Urinary bladder (tissue), 3 donors: ENCODE measurements at regions not wholly inside any gene's neighbourhood (a gene's known extent, or its start where the extent isn't known, plus 50 kb on each side); places are given as distances from the start of the nearest gene placed in this dataset.

Source experiments
- DNase-seq: peaks from one replicate; pipeline ENCODE4 v3.0.0-alpha.2; 2015; ENCODE audit errors: extremely low spot score
- H3K27ac ChIP-seq: one replicate; pipeline ENCODE4 v1.5.1; 2013; ENCODE audit warnings: low read depth, mild to moderate bottlenecking, moderate library complexity
- H3K36me3 ChIP-seq: one replicate; pipeline ENCODE4 v1.6.1; 2013; ENCODE audit warnings: mild to moderate bottlenecking, moderate library complexity; ENCODE audit not compliant: insufficient read depth
- H3K4me1 ChIP-seq: one replicate; pipeline ENCODE4 v1.6.1; 2013; ENCODE audit warnings: mild to moderate bottlenecking, moderate library complexity; ENCODE audit not compliant: insufficient read depth
- H3K4me3 ChIP-seq: one replicate; pipeline ENCODE4 v1.5.1; 2013; ENCODE audit warnings: low read depth, low read length
- WGBS: extraction: QIAGEN DNeasy Blood & Tissue Kit; methylation state at CpG from one replicate; pipeline ENCODE4 v1.1.7; 2013; 5-methylcytosine and 5-hydroxymethylcytosine counted together
- donor health status: healthy with polysubstance abuse.
- donor health status: healthy.

DNA sequence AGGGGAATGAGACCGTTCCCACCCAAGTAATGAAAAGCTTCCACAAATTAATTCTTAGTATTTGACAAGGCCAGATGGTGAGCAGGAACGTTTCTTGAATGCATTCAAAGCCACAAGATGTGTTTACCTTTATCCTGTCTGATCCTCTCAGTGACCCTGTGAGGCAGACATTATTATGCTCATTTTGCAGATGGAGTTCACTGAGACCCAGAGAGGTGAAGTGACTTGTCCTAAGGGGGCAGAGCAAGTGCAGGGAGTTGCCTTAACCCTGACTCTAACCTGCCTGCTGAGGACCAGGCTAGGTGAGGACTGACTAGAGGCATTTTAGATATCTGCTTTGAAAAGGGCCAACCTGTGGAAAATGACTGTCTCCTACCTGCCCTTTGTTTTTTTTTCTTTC lies 156.7 kb downstream of the HAPSTR1 start:
- Histone ChIP-seq H3K36me3 (no peaks in the 10 kb centered on the region), H3K4me1 (no peaks in the 10 kb centered on the region), H3K27ac (no peak overlapping the region), H3K4me3 (no peak overlapping the region)
- WGBS, result 32% methylated on average over 2 of the region's 2 CpGs
- DNase-seq, result no peak

DNA sequence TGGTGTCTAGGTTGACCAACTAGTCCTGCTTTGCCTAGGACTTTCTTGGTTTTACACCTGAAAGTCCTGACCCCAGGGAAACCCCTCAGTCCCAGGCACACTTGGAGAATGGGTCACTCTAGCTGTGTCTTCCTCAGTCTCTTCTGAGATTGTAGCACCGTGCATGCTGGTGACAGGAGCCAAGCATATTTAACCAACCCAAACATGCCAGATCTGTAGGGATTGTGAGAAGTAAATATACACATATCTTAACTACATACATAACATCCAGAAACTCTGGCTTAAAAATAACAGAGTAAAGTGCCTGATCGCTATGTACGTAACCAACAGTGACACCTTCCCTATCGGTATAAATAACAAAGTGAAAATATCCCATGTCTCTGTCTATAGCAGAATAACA lies 158.1 kb downstream of the HAPSTR1 start:
- no peak for DNase-seq
- H3K36me3 ChIP-seq, result no peaks in the 10 kb centered on the region
- WGBS, result 68% methylated on average over 4 of the region's 4 CpGs
- no peaks in the 10 kb centered on the region for H3K4me1 ChIP-seq
- H3K27ac ChIP-seq, result no peak overlapping the region
- no peak overlapping the region for H3K4me3 ChIP-seq

GRCh38 chr16:9251026-9251425 lies 159.6 kb downstream of the HAPSTR1 start:
- Histone ChIP-seq H3K27ac (no peak overlapping the region), H3K36me3 (no peaks in the 10 kb centered on the region), H3K4me1 (no peaks in the 10 kb centered on the region), H3K4me3 (no peak overlapping the region)
- WGBS, result 80% methylated on average over 6 of the region's 6 CpGs
- no peak for DNase-seq

GRCh38 chr16:9254863-9255262 lies 163.4 kb downstream of the HAPSTR1 start:
- no peaks in the 10 kb centered on the region for H3K4me1 ChIP-seq
- DNase-seq, result no peak
- 94% methylated on average over 1 of the region's 1 CpG for WGBS

DNA sequence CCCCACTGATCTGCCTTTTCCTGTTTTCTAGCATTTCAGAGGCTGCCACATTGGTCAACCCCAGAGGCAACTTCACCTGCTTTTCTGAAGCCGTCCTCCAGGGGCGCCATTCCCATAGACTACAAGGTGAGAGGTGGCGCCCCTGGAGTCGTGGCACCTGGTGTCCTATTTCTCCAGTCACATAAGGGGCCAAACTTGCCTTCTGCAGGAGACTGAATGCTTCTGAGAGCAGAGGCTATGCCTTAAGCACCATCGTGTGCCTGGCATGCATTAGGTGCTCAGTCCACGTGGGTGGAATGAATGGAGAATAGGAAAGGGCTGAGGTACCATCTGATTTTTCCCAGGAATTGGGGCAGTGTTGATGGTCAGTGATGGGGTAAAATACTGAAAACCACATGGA lies 164.8 kb downstream of the HAPSTR1 start:
- no peak overlapping the region for H3K27ac ChIP-seq
- no peak overlapping the region for H3K4me3 ChIP-seq
- DNase-seq, result no peak
- WGBS, result 21% methylated on average over 6 of the region's 6 CpGs
- H3K36me3 ChIP-seq, result no peaks in the 10 kb centered on the region
- no peaks in the 10 kb centered on the region for H3K4me1 ChIP-seq

More at GRCh38 chr16:9254863-9255262, 163.4 kb downstream of the HAPSTR1 start:
- Histone ChIP-seq H3K27ac (no peak overlapping the region), H3K36me3 (no peaks in the 10 kb centered on the region), H3K4me3 (no peak overlapping the region)

DNA sequence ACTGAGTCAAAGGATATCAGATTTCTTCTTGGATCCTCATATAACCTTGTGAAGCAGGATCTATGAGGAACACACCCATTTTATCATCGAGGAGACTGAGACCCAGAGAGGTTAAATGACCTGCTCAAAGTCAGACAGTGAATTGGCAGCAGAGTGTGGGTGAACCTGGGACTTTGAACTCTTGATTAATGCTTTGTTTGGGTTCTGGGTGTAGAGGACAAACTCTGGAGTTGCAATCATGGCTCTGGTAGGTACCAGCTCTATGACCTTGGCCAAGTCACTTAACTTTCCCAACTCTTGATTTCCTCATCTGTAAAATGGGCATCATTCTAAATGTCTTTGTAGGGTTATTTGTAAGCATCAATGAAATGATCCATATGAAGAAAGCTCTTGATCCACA lies 166.4 kb downstream of the HAPSTR1 start:
- no peaks in the 10 kb centered on the region for H3K4me1 ChIP-seq
- DNase-seq, result no peak
- 84% methylated on average over 1 of the region's 1 CpG for WGBS
- H3K27ac ChIP-seq, result no peak overlapping the region
- no peaks in the 10 kb centered on the region for H3K36me3 ChIP-seq
- no peak overlapping the region for H3K4me3 ChIP-seq

- H3K36me3 ChIP-seq, result no peaks in the 10 kb centered on the region
- no peak for DNase-seq
- no peak overlapping the region for H3K4me3 ChIP-seq
- no peaks in the 10 kb centered on the region for H3K4me1 ChIP-seq
- WGBS, result 47% methylated on average over 14 of the region's 14 CpGs
- no peak overlapping the region for H3K27ac ChIP-seq
These were observed 167.1 kb downstream of the HAPSTR1 start for GRCh38 chr16:9258423-9259051.

GRCh38 chr16:9259914-9260608 lies 168.6 kb downstream of the HAPSTR1 start:
- H3K4me3 ChIP-seq, result no peak overlapping the region
- no peaks in the 10 kb centered on the region for H3K36me3 ChIP-seq
- no peaks in the 10 kb centered on the region for H3K4me1 ChIP-seq
- H3K27ac ChIP-seq, result no peak overlapping the region
- WGBS, result 63% methylated on average over 7 of the region's 7 CpGs
- DNase-seq, result no peak

DNA sequence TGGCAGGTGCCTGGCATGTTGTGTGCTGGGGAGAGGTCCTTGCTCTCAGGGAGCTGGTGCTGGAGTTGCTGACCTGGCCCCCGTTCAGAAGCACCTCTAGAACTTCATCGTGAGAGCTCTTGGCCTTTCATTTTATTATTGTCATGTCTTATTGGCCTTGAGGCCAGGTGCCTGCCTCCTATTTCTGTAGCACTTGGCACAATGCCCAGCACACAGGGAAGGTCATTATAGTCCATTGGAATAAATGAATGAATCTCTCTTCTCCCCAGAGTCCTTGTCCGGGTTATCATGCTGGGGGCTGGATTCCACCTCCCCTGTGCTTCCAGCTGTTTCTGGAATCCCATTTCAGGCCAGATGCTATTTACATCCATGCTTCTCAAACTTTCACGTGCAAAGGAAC lies 169.2 kb downstream of the HAPSTR1 start:
- Histone ChIP-seq H3K4me1 (no peaks in the 10 kb centered on the region), H3K36me3 (no peaks in the 10 kb centered on the region), H3K4me3 (no peak overlapping the region), H3K27ac (no peak overlapping the region)
- DNase-seq, result no peak
- WGBS, result 36% methylated on average over 4 of the region's 4 CpGs

GRCh38 chr16:9261376-9261775 lies 169.9 kb downstream of the HAPSTR1 start:
- WGBS, result 77% methylated on average over 5 of the region's 5 CpGs
- Histone ChIP-seq H3K4me3 (no peak overlapping the region), H3K4me1 (no peaks in the 10 kb centered on the region), H3K36me3 (no peaks in the 10 kb centered on the region), H3K27ac (no peak overlapping the region)
- DNase-seq, result no peak

GRCh38 chr16:9262941-9263715 lies 171.7 kb downstream of the HAPSTR1 start:
- no peak overlapping the region for H3K4me3 ChIP-seq
- H3K27ac ChIP-seq, result no peak overlapping the region
- H3K36me3 ChIP-seq, result no peaks in the 10 kb centered on the region
- 68% methylated on average over 15 of the region's 15 CpGs for WGBS
- no peaks in the 10 kb centered on the region for H3K4me1 ChIP-seq
- DNase-seq, result no peak

GRCh38 chr16:9264067-9264466 lies 172.6 kb downstream of the HAPSTR1 start:
- H3K36me3 ChIP-seq, result no peaks in the 10 kb centered on the region
- WGBS, result 58% methylated on average over 5 of the region's 5 CpGs
- no peak overlapping the region for H3K27ac ChIP-seq
- H3K4me3 ChIP-seq, result no peak overlapping the region
- DNase-seq, result no peak
- no peaks in the 10 kb centered on the region for H3K4me1 ChIP-seq

GRCh38 chr16:9268446-9268845 lies 177.0 kb downstream of the HAPSTR1 start:
- no peaks in the 10 kb centered on the region for H3K4me1 ChIP-seq
- no peak overlapping the region for H3K4me3 ChIP-seq
- no peaks in the 10 kb centered on the region for H3K36me3 ChIP-seq
- no peak for DNase-seq
- no peak overlapping the region for H3K27ac ChIP-seq
- 73% methylated on average over 4 of the region's 4 CpGs for WGBS

DNA sequence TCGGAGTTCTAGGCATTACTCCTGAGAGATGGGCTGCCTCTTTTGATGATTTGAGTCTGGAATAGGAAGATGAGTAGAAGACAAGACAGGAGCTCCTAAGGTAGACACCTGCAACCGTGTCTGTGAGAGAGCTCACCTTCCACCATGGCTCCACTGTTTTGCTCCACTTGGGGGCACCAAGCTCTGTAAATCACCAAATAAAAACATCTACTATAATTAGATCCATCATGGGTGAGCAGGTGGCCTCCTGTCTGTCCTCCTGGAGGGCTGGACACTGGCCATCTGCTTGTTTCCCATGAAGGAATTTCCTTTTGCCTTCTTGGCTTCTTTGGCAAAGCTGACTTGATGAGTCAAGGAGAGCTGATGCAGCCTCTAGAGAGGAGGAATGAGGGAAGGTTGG lies 179.0 kb downstream of the HAPSTR1 start:
- DNase-seq, result no peak
- Histone ChIP-seq H3K27ac (no peak overlapping the region), H3K36me3 (no peaks in the 10 kb centered on the region), H3K4me3 (no peak overlapping the region), H3K4me1 (no peaks in the 10 kb centered on the region)
- WGBS, result 78% methylated on average over 2 of the region's 2 CpGs
